ENCODE measurements at regions not wholly inside any gene's neighbourhood (a gene's known extent, or its start where the extent isn't known, plus 50 kb on each side); places are given as distances from the start of the nearest gene placed in this dataset.
A peak's percentile ranks its signal among the peaks of the same experiment; 100 is the strongest.

DNA sequence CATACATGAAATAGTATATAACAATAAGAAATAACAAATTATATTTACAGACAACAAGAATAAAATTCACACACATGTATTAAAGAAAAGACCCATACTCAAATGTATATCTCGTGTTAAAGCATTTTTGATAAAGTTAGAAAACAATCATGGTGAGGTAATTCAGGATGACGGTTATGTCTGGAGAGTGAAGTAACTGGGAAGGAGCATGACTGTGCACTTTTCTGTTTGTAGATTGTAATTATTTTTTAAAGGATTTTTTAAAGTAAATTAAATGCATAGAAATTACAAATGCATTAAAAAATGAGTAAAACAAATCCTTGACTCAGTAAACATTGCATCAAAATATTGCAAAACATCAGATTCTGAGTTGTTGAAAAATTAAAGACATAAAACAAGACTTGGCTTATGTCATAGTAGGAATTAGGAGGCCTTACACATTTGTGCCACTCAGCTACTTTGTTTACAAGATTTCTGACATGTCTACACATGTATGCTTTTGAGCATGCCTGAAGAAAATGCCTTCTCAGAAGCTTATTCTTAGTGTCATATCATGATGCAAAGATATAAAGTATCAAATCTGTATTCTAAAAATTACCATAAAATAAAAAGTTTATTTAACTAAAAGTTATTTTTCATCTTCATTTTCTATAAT is 1325.1 kb downstream of the SLC16A7 start:
- no peak for DNase-seq
- H3K4me1 ChIP-seq (ENCODE audit: control insufficient read depth, insufficient read depth, low read length) = no peaks in the 10 kb centered on the region
- H3K27ac ChIP-seq (ENCODE audit: low read length) = no peak overlapping the region
- no peaks in the 10 kb centered on the region for H3K27me3 ChIP-seq (ENCODE audit: control insufficient read depth, insufficient read depth, low read length)
- WGBS (ENCODE audit: insufficient coverage) = no CpG with 5 or more reads among the region's 2 CpGs
- H3K4me3 ChIP-seq (ENCODE audit: low read length) = no peak overlapping the region
- no peaks in the 10 kb centered on the region for H3K9me3 ChIP-seq (replicated peaks; ENCODE audit: control insufficient read depth, low read depth, low read length)
- no peaks in the 10 kb centered on the region for H3K36me3 ChIP-seq (ENCODE audit: control insufficient read depth, insufficient read depth, low read length)

DNA sequence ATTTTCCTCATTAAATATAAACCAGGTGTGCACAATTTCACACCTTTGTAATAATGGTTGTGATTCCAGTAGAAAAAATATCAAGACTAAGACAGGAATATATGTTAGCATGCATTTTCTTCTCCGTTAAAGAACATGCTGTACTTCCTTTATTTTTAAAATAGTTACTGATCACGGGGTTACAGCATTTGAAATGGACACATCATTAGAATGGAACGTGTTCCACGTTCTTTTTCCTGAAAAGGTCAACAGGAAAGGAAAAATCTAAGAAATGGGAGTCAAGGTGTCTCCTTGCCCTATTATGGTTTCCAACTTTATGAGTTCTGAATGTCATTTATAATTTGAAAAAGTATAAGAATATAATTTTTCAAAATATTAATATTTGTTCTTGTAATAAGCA is 1325.7 kb downstream of the SLC16A7 start:
- no CpG with 5 or more reads among the region's 4 CpGs for WGBS (ENCODE audit: insufficient coverage)
- Histone ChIP-seq H3K4me1 (ENCODE audit: control insufficient read depth, insufficient read depth, low read length) (no peaks in the 10 kb centered on the region), H3K27me3 (ENCODE audit: control insufficient read depth, insufficient read depth, low read length) (no peaks in the 10 kb centered on the region), H3K27ac (ENCODE audit: low read length) (no peak overlapping the region), H3K4me3 (ENCODE audit: low read length) (no peak overlapping the region), H3K36me3 (ENCODE audit: control insufficient read depth, insufficient read depth, low read length) (no peaks in the 10 kb centered on the region), H3K9me3 (replicated peaks; ENCODE audit: control insufficient read depth, low read depth, low read length) (no peaks in the 10 kb centered on the region)
- no peak for DNase-seq

DNA sequence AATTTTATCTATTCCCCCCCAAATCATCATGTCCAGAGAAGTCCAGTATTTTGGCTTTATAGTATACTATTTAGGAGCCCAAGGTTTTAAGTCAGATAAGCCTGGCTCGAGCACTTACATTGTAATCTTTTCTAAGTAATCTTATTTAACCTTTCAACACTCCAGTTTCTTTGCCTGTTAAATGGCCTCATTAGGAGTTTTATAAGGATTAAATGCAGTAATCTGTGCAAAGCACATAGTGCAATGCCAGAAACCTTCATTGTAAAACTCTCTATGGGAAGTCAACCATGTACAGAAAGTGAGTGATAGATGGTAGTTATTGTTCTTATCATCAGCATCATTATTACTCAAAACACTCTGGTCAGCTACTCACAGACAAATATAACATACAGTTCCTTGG is 1330.4 kb downstream of the SLC16A7 start:
- Histone ChIP-seq H3K36me3 (ENCODE audit: control insufficient read depth, insufficient read depth, low read length) (no peaks in the 10 kb centered on the region), H3K4me3 (ENCODE audit: low read length) (no peak overlapping the region), H3K27me3 (ENCODE audit: control insufficient read depth, insufficient read depth, low read length) (no peaks in the 10 kb centered on the region), H3K4me1 (ENCODE audit: control insufficient read depth, insufficient read depth, low read length) (no peaks in the 10 kb centered on the region), H3K27ac (ENCODE audit: low read length) (no peak overlapping the region), H3K9me3 (replicated peaks; ENCODE audit: control insufficient read depth, low read depth, low read length) (no peaks in the 10 kb centered on the region)
- DNase-seq = no peak
- WGBS (ENCODE audit: insufficient coverage) = no CpG with 5 or more reads among the region's 1 CpG

DNA sequence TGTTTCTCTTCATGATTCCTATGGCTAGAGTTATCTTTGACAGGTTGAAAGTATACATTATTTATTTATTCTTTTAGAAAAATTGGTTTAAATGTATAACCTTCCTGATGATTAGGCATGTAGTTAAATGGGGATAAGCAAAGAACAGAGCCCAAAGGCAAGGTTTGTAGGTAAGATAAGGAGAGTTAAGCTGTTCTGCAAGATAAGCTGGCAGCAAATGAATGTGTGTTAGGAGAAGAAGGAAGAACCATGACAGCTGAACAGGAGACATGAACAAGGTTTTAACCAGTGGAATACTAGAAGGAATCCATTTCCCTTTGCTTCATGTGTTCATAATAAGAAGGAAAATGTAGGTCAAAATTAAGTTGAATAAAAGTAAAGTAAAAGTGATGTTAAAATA is 1330.1 kb upstream of the USP15 start:
- no peak overlapping the region for H3K4me3 ChIP-seq (ENCODE audit: low read length)
- H3K4me1 ChIP-seq (ENCODE audit: control insufficient read depth, insufficient read depth, low read length) = no peaks in the 10 kb centered on the region
- no peaks in the 10 kb centered on the region for H3K27me3 ChIP-seq (ENCODE audit: control insufficient read depth, insufficient read depth, low read length)
- H3K36me3 ChIP-seq (ENCODE audit: control insufficient read depth, insufficient read depth, low read length) = no peaks in the 10 kb centered on the region
- H3K27ac ChIP-seq (ENCODE audit: low read length) = no peak overlapping the region
- H3K9me3 ChIP-seq (replicated peaks; ENCODE audit: control insufficient read depth, low read depth, low read length) = peaks cover 3% of the 10 kb centered on the region
- DNase-seq = no peak

DNA sequence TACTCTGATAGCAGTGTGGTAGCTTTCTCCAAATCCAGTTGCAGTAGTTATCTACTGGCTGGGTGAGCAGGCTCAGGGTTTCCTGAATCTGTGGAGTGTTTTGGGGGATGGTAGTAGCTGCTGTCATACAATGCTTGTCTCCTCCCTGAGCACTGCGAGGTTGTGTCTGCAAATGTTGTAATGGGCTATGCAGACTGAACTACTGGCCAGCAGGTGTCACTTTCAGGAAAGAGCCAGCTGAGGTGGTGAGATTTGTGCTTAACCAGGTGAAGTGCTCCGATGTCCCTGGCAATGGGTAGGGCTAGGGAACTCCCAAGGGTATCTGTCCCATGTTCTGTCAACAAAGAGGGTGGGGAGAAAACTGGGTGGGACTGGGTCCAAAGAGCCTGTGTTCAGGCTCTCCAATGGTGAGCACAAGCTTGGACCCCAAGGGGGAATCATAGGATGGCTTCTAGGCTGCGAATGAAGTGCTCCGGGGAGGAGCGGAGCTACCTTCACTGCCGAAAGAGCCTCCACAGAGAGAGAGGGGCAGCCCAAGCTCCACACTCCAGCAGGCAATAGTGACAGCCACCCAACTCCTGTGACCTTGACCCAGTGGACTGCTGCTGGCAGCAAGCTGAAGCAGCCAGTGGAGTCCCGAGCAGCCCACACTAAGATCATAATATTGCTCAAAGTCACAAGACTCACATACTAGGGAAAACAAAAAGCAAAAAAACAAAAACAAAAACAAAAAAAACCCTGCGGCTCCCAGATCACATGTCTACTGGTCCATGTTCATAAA is 1324.0 kb upstream of the USP15 start:
- no peak for DNase-seq
- no peak overlapping the region for H3K27ac ChIP-seq (ENCODE audit: low read length)
- H3K4me1 ChIP-seq (ENCODE audit: control insufficient read depth, insufficient read depth, low read length) = no peaks in the 10 kb centered on the region
- peaks cover 15% of the 10 kb centered on the region for H3K9me3 ChIP-seq (replicated peaks; ENCODE audit: control insufficient read depth, low read depth, low read length)
- no peak overlapping the region for H3K4me3 ChIP-seq (ENCODE audit: low read length)
- H3K27me3 ChIP-seq (ENCODE audit: control insufficient read depth, insufficient read depth, low read length) = no peaks in the 10 kb centered on the region
- 89% methylated on average over 7 of the region's 8 CpGs for WGBS (ENCODE audit: insufficient coverage)
- no peaks in the 10 kb centered on the region for H3K36me3 ChIP-seq (ENCODE audit: control insufficient read depth, insufficient read depth, low read length)

DNA sequence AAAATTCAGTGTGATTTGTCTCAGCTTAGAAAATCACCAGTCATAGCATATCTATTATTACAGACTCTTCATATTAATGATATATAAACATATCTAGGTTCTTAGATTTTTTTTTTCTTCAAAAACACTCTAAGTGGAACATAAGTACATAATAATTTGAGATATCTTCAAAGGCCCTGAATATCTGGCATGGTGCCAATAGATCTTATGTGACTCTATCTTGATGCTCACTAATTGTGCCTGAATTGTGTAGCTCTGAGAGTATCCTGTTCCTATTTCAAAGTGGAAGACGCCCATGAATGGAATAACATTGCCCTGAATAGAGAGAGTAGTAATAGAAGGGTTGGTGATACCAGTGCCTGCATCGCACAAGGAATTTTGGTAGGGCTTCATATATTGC is 1312.7 kb upstream of the USP15 start:
- WGBS (ENCODE audit: insufficient coverage) = 90% methylated on average over 2 of the region's 2 CpGs
- no peaks in the 10 kb centered on the region for H3K9me3 ChIP-seq (replicated peaks; ENCODE audit: control insufficient read depth, low read depth, low read length)
- H3K36me3 ChIP-seq (ENCODE audit: control insufficient read depth, insufficient read depth, low read length) = no peaks in the 10 kb centered on the region
- no peaks in the 10 kb centered on the region for H3K4me1 ChIP-seq (ENCODE audit: control insufficient read depth, insufficient read depth, low read length)
- DNase-seq = peak; percentile 0
- H3K4me3 ChIP-seq (ENCODE audit: low read length) = no peak overlapping the region
- no peak overlapping the region for H3K27ac ChIP-seq (ENCODE audit: low read length)
- H3K27me3 ChIP-seq (ENCODE audit: control insufficient read depth, insufficient read depth, low read length) = no peaks in the 10 kb centered on the region

- Histone ChIP-seq H3K9me3 (replicated peaks; ENCODE audit: control insufficient read depth, low read depth, low read length) (no peaks in the 10 kb centered on the region), H3K4me3 (ENCODE audit: low read length) (no peak overlapping the region), H3K27me3 (ENCODE audit: control insufficient read depth, insufficient read depth, low read length) (no peaks in the 10 kb centered on the region), H3K27ac (ENCODE audit: low read length) (no peak overlapping the region), H3K36me3 (ENCODE audit: control insufficient read depth, insufficient read depth, low read length) (no peaks in the 10 kb centered on the region), H3K4me1 (ENCODE audit: control insufficient read depth, insufficient read depth, low read length) (no peaks in the 10 kb centered on the region)
- no peak for DNase-seq
These were observed 1293.1 kb upstream of the USP15 start for GRCh38 chr12:60967128-60967527.

DNA sequence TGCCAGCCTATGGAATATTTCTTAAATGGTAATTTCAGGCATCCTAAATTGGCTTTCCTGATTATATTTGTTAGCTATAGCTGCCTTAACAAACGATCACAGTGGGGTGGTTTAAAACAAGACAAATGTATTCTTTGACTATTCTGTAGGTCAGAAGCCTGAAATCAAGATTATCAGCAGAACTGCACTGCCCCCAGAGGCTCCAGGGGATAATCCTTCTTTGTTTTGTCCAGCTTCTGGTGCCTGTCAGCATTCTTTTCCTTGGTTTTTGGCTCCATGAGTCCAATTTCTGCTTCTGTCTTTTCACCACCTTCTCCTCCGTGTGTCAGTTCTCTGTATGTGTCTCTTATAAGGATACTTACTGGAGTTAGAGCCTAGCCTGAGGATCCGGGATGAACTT is 1282.2 kb upstream of the USP15 start:
- Histone ChIP-seq H3K36me3 (ENCODE audit: control insufficient read depth, insufficient read depth, low read length) (no peaks in the 10 kb centered on the region), H3K9me3 (replicated peaks; ENCODE audit: control insufficient read depth, low read depth, low read length) (no peaks in the 10 kb centered on the region), H3K4me3 (ENCODE audit: low read length) (no peak overlapping the region), H3K27ac (ENCODE audit: low read length) (no peak overlapping the region), H3K27me3 (ENCODE audit: control insufficient read depth, insufficient read depth, low read length) (no peaks in the 10 kb centered on the region), H3K4me1 (ENCODE audit: control insufficient read depth, insufficient read depth, low read length) (no peaks in the 10 kb centered on the region)
- 71% methylated on average over 1 of the region's 3 CpGs for WGBS (ENCODE audit: insufficient coverage)
- DNase-seq = no peak

- H3K4me3 ChIP-seq (ENCODE audit: low read length) = no peak overlapping the region
- H3K27ac ChIP-seq (ENCODE audit: low read length) = no peak overlapping the region
- no CpG with 5 or more reads among the region's 1 CpG for WGBS (ENCODE audit: insufficient coverage)
These were observed 1279.6 kb upstream of the USP15 start for GRCh38 chr12:60980558-60980957.

DNA sequence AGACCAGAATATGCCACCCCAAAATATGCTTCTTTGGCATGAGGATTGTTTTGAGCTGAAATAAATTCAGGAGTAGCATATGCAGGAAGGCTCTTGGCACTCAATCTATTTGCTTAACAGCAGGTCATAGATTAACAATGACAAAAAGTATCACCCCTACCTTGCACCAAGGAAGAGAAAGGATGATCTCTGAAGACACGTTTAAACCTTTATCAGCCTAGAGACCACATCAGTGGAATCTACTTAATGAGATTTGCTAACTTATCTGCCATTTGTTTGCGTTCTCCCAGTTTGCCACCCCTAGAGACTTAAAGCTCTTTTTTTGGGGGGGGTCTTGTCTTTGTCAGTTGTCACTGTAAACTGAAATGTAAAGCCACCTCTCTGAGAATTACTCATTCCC is 1278.7 kb upstream of the USP15 start:
- no CpG with 5 or more reads among the region's 2 CpGs for WGBS (ENCODE audit: insufficient coverage)
- no peaks in the 10 kb centered on the region for H3K36me3 ChIP-seq (ENCODE audit: control insufficient read depth, insufficient read depth, low read length)
- DNase-seq = no peak
- H3K4me3 ChIP-seq (ENCODE audit: low read length) = no peak overlapping the region
- no peak overlapping the region for H3K27ac ChIP-seq (ENCODE audit: low read length)
- H3K27me3 ChIP-seq (ENCODE audit: control insufficient read depth, insufficient read depth, low read length) = no peaks in the 10 kb centered on the region
- no peaks in the 10 kb centered on the region for H3K4me1 ChIP-seq (ENCODE audit: control insufficient read depth, insufficient read depth, low read length)
- peaks cover 3% of the 10 kb centered on the region for H3K9me3 ChIP-seq (replicated peaks; ENCODE audit: control insufficient read depth, low read depth, low read length)

More at GRCh38 chr12:60980558-60980957, 1279.6 kb upstream of the USP15 start:
- H3K27me3 ChIP-seq (ENCODE audit: control insufficient read depth, insufficient read depth, low read length) = no peaks in the 10 kb centered on the region
- no peaks in the 10 kb centered on the region for H3K4me1 ChIP-seq (ENCODE audit: control insufficient read depth, insufficient read depth, low read length)
- no peaks in the 10 kb centered on the region for H3K36me3 ChIP-seq (ENCODE audit: control insufficient read depth, insufficient read depth, low read length)
- peaks cover 3% of the 10 kb centered on the region for H3K9me3 ChIP-seq (replicated peaks; ENCODE audit: control insufficient read depth, low read depth, low read length)
- DNase-seq = no peak

Data from muscle of leg (tissue), 3 donors.